Raji (cell line): ENCODE measurements at regions not wholly inside any gene's neighbourhood (a gene's known extent, or its start where the extent isn't known, plus 50 kb on each side); places are given as distances from the start of the nearest gene placed in this dataset.

Experiments used
- POLR2A ChIP-seq: IDR thresholded peaks from 2 replicates; pipeline ENCODE4 v1.6.1; 2011; ENCODE audit warnings: low read depth, low read length, control low read depth; ENCODE audit not compliant: insufficient read depth

GRCh38 chr2:144217853-144218633 is 301.9 kb downstream of the ZEB2 start:
- TF ChIP-seq POLR2A = no peak

DNA sequence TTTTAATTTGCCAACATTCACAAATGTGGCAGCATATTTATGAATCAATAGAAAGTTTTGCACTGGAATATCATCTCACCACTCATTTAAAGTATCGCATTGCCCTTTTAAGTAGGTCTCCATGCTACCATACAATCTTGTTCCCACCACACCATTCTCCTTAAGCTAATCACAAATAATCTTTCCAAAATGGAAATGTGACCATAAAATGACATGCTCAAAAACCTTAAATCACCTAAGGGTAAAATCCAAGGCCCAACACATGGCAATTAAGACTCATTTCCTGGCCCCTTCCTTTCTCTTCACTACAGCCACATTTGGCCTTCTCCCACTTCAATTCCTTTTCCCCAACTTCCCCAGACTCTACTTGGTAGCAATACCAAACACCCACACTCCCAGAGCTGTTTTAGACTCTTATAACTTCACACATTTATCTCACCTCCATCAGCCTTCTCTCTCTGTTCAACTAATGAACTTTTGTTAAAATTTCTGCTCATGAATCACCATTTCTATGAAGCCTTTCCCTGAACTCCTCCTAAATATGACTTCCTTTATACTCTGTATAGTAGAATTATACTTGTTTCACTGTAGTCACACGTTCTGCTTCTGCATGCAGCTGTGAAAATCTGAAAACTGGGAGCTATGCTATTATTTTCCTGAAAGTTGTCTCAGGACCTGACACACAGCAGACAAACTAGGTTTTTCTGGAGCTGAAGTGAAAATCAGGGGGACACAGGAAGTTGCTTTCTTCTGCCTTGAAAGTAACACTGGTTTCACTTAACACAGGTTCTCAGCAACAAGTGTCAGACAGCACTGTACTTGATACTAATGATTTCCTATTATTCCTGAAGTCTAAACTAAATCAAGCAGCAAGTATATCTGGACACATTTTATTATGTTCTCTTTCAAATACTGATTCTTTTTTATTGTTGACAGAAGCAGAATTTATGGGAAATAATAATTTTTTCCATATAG is 303.9 kb downstream of the ZEB2 start:
- no peak for TF ChIP-seq POLR2A

- no peak for TF ChIP-seq POLR2A
These were observed 304.7 kb downstream of the ZEB2 start for GRCh38 chr2:144215207-144215606.

GRCh38 chr2:144213797-144214196 is 306.1 kb downstream of the ZEB2 start:
- no peak for TF ChIP-seq POLR2A

DNA sequence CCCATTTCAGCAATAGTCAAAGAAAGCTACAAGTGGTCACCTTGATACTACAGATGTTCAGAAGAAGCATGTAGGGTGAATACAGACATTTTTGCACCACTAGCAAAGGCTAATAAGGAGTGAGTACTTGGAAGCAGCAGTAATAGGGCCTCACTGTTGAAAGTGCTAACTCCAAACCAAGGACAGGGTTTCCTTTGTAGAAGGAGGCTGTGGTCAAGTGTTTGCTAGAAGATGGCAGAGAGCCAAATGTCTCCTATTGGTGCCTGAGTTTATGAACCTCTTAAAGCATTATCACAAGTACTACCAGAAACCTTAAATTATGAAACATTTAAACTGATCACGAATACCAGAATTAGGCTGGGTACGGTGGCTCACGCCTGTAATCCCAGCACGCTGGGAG is 308.1 kb downstream of the ZEB2 start:
- TF ChIP-seq POLR2A = no peak

DNA sequence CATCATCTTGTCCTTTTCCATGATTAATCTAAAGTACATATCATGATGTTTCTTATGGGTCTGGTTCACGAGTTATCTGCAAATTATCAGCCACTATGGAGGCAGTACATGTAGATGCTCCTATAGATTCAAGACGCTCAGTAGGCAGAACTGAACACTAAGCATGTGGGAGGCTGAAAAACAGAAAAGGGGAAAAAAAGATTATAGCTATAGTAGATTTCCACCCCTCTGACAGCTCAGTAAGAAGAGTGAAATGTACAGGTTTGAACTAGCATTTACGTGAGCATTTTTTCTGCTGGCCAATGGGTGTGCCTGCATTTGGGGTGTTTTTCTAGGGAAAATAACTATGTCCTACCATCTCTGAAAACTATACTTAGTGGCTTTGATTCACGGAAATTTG is 308.9 kb downstream of the ZEB2 start:
- no peak for TF ChIP-seq POLR2A

DNA sequence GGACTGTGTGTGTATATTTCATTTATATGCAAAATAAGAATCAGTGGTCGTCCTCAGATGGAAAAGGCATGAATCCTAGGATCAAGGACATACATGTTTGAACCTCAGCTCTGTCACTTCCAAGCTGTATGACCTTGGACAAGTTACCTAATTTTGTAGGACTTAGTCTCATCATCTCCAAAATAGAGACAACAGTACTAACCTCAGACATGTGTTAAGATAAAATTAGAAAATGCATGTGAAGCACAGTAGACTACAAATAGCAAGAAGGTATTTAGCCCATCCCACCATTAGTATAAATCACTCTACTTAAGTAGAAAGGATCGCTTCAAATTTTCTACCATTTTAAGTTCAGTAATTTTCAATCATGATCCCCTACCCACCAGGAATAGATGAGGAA is 309.8 kb downstream of the ZEB2 start:
- TF ChIP-seq POLR2A = no peak

GRCh38 chr2:144208924-144209323 is 311.0 kb downstream of the ZEB2 start:
- TF ChIP-seq POLR2A = no peak

DNA sequence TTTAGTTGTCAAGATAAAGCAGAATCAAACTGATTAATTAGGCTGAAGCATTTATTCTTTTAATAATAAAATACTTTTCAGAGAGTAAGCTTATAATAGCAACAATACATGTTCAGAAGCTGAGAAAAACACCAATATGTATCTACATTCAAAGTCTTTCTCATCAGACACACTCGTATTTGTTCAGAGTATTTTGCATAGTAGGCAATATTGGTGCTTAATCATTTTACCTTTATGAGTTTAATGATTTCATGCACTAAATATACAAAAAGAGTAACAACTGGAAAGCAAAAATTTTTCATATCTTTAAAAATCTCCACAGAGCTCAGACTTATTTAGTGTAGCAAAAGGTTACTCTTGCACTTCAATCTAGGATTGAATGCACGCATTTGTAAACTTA is 313.9 kb downstream of the ZEB2 start:
- TF ChIP-seq POLR2A = no peak

GRCh38 chr2:144201868-144202468 is 318.0 kb downstream of the ZEB2 start:
- TF ChIP-seq POLR2A = no peak

DNA sequence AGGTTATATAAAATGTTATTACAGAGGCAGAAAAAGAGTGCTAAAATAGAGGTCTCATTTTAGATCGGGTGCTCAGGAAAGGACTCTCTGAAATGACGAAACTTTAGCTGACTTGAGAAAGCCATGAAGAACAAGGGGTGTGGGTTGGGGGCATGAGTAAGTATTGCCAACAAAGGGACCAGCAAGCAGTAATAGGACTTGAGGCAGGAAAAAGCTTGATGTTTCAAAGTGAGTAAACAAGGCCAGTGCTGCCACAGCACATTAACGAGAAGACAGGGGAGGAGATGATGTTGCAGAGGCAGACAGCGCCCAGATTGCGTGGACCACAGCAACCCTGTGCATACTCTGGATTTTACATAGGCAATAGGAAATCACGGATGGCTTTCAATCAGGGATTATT is 318.8 kb downstream of the ZEB2 start:
- no peak for TF ChIP-seq POLR2A

GRCh38 chr2:144198116-144198515 is 321.8 kb downstream of the ZEB2 start:
- no peak for TF ChIP-seq POLR2A

DNA sequence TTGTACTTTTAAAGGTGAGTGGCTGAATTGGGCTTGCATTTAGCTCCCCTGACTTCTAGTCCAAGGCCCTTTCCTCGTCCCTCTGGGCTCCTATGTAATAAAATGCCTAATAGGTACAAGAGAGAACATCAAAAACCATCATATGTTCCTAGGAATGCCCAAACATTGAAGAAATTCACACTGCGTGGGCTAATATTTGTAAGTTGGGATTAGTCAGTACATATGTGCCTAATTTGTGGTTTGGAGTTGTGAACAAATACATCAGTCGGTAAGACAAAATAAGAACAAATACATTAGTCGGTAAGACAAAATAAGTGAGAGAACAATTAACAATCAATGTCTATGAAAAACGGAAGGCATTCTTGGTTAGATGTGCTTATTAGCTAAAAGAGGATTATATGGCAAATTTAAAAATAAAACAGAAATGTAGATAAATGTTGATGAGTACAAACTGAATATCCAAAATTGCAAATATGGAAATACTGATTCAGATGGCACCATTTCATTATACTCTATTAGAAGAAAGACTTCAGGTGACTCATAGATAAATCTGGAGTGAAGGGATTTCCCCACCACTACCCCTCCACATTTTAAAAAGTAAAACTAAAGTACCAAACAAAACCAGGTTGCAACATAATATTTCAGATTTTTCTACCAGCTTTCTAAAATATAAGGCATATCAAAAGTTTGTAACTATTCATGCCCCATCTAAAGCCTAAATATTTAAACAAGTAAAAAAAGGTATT is 325.4 kb downstream of the ZEB2 start:
- no peak for TF ChIP-seq POLR2A

DNA sequence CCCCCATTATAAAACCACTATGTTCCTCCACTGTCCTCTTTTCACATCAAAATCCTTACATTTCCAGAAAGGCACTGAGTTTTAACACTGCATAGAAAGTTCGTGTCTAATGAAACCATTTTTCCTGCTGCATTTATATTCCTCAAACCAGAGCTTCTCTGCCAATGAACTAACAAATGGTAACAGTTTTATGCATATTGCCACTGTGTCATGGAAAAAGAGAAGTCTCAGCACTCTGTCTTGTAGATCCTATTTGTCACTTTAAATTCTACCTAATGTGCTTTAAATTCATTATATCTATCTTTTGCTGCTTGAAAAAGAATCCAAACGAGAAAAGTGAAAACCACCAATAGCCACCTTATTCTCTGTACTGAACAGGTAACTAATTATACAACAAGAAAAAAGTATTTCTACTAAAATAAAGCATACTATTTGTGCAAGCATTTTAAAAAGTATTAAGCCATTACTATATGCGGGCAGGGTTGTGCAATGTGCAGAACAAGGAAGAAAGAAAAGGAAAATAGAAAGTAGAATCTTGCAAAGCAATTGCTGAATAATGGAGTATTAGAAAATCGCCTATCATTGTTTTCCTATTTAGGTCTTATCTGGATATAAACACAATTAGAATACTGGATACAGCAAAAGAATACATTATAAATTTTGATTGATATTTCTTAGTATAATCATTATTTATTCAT is 328.9 kb downstream of the ZEB2 start:
- no peak for TF ChIP-seq POLR2A
